Mesodermal cell (in vitro differentiated cells): ENCODE measurements at regions not wholly inside any gene's neighbourhood (a gene's known extent, or its start where the extent isn't known, plus 50 kb on each side); places are given as distances from the start of the nearest gene placed in this dataset.

Source experiments
- H3K27ac ChIP-seq: 2 replicates; pipeline ENCODE4 v1.7.0; 2013; ENCODE audit warnings: mild to moderate bottlenecking, low read depth, low read length, moderate library complexity; ENCODE audit not compliant: severe bottlenecking
- H3K36me3 ChIP-seq: 2 replicates; pipeline ENCODE4 v1.7.1; 2013; ENCODE audit warnings: mild to moderate bottlenecking, low read length, moderate library complexity; ENCODE audit not compliant: control insufficient read depth, insufficient read depth
- H3K4me1 ChIP-seq: one replicate; pipeline ENCODE4 v1.7.1; 2013; ENCODE audit warnings: mild to moderate bottlenecking, low read length; ENCODE audit not compliant: insufficient read depth, control insufficient read depth, poor library complexity, severe bottlenecking
- H3K4me3 ChIP-seq: 2 replicates; pipeline ENCODE4 v1.7.0; 2013; ENCODE audit warnings: low read length, control low read depth, mild to moderate bottlenecking; ENCODE audit not compliant: insufficient read depth, poor library complexity, severe bottlenecking; ENCODE audit errors: extremely low read depth
- H3K9me3 ChIP-seq: 2 replicates; pipeline ENCODE4 v1.7.1; 2013; ENCODE audit warnings: mild to moderate bottlenecking, low read length, moderate library complexity; ENCODE audit not compliant: control insufficient read depth
- WGBS, 2 experiments: methylation state at CpG; one replicate each; pipeline ENCODE4 v1.1.5; 2013; ENCODE audit warnings: missing lambda C conversion rate in 2 of 2; ENCODE audit not compliant: insufficient coverage in 2 of 2; 5-methylcytosine and 5-hydroxymethylcytosine counted together

GRCh38 chr12:130017591-130018449 is 114.0 kb upstream of the TMEM132D start:
- H3K27ac ChIP-seq = no peak overlapping the region
- no peaks in the 10 kb centered on the region for H3K9me3 ChIP-seq
- 68 to 72% methylated on average over 31 of the region's 34 CpGs for WGBS, 2 experiments
- no peaks in the 10 kb centered on the region for H3K36me3 ChIP-seq
- H3K4me1 ChIP-seq = peaks cover 6% of the 10 kb centered on the region
- no peak overlapping the region for H3K4me3 ChIP-seq

DNA sequence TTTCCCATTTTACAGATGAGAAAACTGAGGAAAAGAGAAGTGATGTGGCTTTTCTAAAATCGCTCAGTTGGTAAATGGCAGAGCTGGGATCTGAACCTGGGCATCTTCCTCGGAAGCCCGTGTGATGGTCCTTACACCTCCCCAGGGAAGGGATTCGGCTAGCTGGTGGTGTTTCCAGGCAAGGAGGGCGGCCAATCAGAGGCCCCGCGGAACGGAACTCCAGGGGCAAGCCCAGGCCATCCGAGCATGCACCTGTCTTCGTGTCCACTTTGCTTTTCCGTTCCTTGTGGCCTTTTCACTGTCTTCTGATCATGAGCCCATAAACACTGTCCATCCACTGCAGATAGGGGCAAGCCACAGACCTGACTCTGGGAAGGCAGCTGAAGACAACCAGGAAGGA is 114.8 kb upstream of the TMEM132D start:
- Histone ChIP-seq H3K9me3 (no peaks in the 10 kb centered on the region), H3K36me3 (no peaks in the 10 kb centered on the region), H3K4me3 (no peak overlapping the region), H3K4me1 (peaks cover 6% of the 10 kb centered on the region), H3K27ac (no peak overlapping the region)
- WGBS, 2 experiments = 93 to 94% methylated on average over 10 to 11 of the region's 11 CpGs

DNA sequence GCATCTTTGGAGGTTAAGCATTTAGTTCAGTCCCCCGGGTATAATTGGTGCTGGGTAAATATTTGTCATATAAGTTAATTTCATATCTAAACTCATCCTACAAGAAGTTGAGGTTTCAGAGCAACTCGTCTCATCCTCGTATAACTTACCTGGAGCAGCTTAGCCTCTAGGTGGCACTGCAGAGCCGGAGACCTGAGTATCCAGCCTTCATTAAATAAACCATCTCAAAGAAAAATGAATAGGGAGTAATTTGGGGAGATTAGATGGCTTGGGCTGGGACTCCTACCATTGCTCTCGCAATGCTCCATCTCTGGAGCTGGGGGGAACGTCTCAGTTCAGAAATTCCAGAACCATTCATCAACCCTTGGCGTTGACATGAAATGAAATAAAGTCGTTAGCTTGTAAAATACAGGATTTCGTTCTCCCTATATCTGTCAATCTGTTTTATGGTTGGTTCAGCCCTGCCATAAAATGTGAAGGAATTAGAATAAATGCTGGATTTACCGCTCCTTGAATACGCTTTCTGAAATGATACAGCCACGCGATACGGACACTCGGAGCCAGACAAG is 122.9 kb upstream of the TMEM132D start:
- no peak overlapping the region for H3K27ac ChIP-seq
- WGBS, 2 experiments = 73 to 77% methylated on average over 10 to 11 of the region's 15 CpGs
- no peaks in the 10 kb centered on the region for H3K4me1 ChIP-seq
- no peaks in the 10 kb centered on the region for H3K9me3 ChIP-seq
- H3K4me3 ChIP-seq = no peak overlapping the region
- no peaks in the 10 kb centered on the region for H3K36me3 ChIP-seq

DNA sequence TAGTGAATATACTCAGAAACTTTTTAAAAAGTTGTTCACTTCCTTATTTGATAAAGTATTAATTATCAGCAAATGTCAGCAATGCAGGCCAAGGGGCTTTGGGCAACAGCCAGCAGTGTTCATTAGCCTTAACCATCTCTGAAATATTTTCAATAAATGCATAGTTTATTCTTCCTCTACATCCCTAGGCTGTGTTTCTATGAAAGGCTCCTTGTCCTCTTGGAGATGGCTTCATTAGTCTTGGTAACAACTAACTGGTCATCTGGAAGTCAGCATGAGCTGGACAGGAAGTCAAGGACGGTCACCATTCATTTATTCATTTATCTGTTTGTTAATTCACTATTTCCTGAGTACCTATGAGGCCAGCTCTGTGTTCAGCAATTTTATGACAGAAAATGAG is 124.0 kb upstream of the TMEM132D start:
- H3K36me3 ChIP-seq = no peaks in the 10 kb centered on the region
- no peak overlapping the region for H3K27ac ChIP-seq
- no peaks in the 10 kb centered on the region for H3K9me3 ChIP-seq
- H3K4me1 ChIP-seq = no peaks in the 10 kb centered on the region
- WGBS, 2 experiments = no CpG with 5 or more reads among the region's 1 CpG
- no peak overlapping the region for H3K4me3 ChIP-seq

GRCh38 chr12:130029151-130029550 is 125.3 kb upstream of the TMEM132D start:
- H3K9me3 ChIP-seq = no peaks in the 10 kb centered on the region
- WGBS, 2 experiments = 88 to 92% methylated on average over 9 to 10 of the region's 13 CpGs

GRCh38 chr12:130031041-130031440 is 127.2 kb upstream of the TMEM132D start:
- Histone ChIP-seq H3K4me3 (no peak overlapping the region), H3K9me3 (no peaks in the 10 kb centered on the region), H3K4me1 (no peaks in the 10 kb centered on the region), H3K36me3 (no peaks in the 10 kb centered on the region), H3K27ac (no peak overlapping the region)
- 86 to 88% methylated on average over 11 to 14 of the region's 15 CpGs for WGBS, 2 experiments

More at GRCh38 chr12:130029151-130029550, 125.3 kb upstream of the TMEM132D start:
- Histone ChIP-seq H3K4me1 (no peaks in the 10 kb centered on the region), H3K36me3 (no peaks in the 10 kb centered on the region), H3K4me3 (no peak overlapping the region), H3K27ac (no peak overlapping the region)

GRCh38 chr12:130031571-130032189 is 127.9 kb upstream of the TMEM132D start:
- no peaks in the 10 kb centered on the region for H3K4me1 ChIP-seq
- no peaks in the 10 kb centered on the region for H3K9me3 ChIP-seq
- no peak overlapping the region for H3K27ac ChIP-seq
- no peak overlapping the region for H3K4me3 ChIP-seq
- 0 to 20% methylated on average over 2 to 6 of the region's 12 CpGs for WGBS, 2 experiments
- no peaks in the 10 kb centered on the region for H3K36me3 ChIP-seq

- Histone ChIP-seq H3K4me3 (no peak overlapping the region), H3K9me3 (no peaks in the 10 kb centered on the region), H3K27ac (no peak overlapping the region), H3K36me3 (no peaks in the 10 kb centered on the region), H3K4me1 (peaks cover 14% of the 10 kb centered on the region)
- 14 to 17% methylated on average over 49 to 52 of the region's 52 CpGs for WGBS, 2 experiments
Observed at GRCh38 chr12:130041983-130042812, 120.1 kb upstream of the FZD10 start.

DNA sequence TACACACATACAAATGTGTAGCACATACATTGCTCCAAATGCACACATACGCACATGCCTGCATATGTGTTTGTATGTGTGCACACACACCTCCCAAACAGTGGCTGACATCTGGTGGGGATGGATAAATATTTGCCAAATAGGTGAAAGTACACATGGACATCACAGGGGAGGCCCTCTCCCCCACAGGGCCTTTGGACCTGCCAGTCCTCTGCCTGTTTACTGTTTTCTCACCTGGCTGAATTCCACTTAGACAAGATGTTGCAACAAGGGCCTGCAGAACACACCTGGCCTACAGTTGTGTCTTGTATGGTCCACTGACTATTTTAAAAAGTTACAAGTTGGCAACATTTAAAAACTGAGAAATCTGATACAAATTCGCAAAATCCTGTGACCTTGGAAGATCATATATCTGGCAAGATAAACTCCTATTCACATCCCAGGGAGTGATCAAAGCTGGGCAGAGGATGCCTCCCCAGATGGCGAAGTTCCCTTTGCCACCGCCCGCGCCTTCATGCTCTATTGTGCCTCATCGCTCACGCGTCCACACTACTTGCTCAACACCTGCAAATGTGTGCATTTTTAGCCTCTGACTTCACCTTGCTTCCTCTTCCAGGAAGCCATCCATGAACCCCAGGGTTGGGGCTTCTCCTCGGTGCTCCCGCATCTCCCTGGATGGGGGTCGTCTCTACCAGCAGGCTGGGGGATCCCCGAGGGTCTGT is 118.4 kb upstream of the FZD10 start:
- H3K27ac ChIP-seq = no peak overlapping the region
- H3K36me3 ChIP-seq = no peaks in the 10 kb centered on the region
- H3K9me3 ChIP-seq = no peaks in the 10 kb centered on the region
- no peak overlapping the region for H3K4me3 ChIP-seq
- H3K4me1 ChIP-seq = peaks cover 14% of the 10 kb centered on the region
- 31 to 42% methylated on average over 11 to 12 of the region's 13 CpGs for WGBS, 2 experiments
